Adrenal gland (tissue), 9 donors: ENCODE measurements at regions not wholly inside any gene's neighbourhood (a gene's known extent, or its start where the extent isn't known, plus 50 kb on each side); places are given as distances from the start of the nearest gene placed in this dataset.

ENCODE experiments used
- DNase-seq, 7 donors: peaks; one replicate each; pipeline ENCODE4 v3.0.0-alpha.2; 2019 to 2020
- H3K27ac ChIP-seq, 5 donors: fragments of 200-600 bp; sonication (generic) in 4 of 5; 1 replicate in 3 of 5; 2 replicates in 2 of 5; pipeline versions ENCODE4 v1.5.1 to v1.8.0; 2016 to 2020; ENCODE audit warnings: mild to moderate bottlenecking in 1 of 5
- H3K27me3 ChIP-seq: fragments of 200-600 bp; 2 replicates; pipeline ENCODE4 v1.8.0; 2021
- H3K36me3 ChIP-seq, 2 donors: fragments of 200-600 bp; replicated peaks in 1 of 2; 1 replicate in 1 of 2; 2 replicates in 1 of 2; pipeline versions ENCODE4 v1.5.1 to v1.8.0; 2018 to 2022
- H3K4me1 ChIP-seq, 2 donors: fragments of 200-600 bp; replicated peaks in 1 of 2; 1 replicate in 1 of 2; 2 replicates in 1 of 2; pipeline versions ENCODE4 v1.5.1 to v1.8.0; 2018 to 2021
- H3K4me3 ChIP-seq, 4 donors: fragments of 200-600 bp; sonication (generic) in 3 of 4; one replicate each; pipeline ENCODE4 v1.5.1; 2016 to 2018
- H3K9me3 ChIP-seq, 3 donors: fragments of 200-600 bp; sonication (generic) in 1 of 3; replicated peaks in 1 of 3; 1 replicate in 2 of 3; 2 replicates in 1 of 3; pipeline versions ENCODE4 v1.5.1 to v1.8.0; 2016 to 2021
- CTCF ChIP-seq, 6 experiments: fragments of 450-650 bp in 4 of 6; fragments of 200-600 bp in 2 of 6; sonication (generic) in 1 of 6; IDR thresholded peaks; 1 replicate in 5 of 6; 2 replicates in 1 of 6; pipeline versions ENCODE4 v1.5.1 to v1.8.0; 2016 to 2021; ENCODE audit warnings: antibody characterized with exemption in 6 of 6, mild to moderate bottlenecking in 2 of 6, moderate library complexity in 1 of 6
- POLR2A ChIP-seq, 2 donors: fragments of 450-650 bp; IDR thresholded peaks; one replicate each; pipeline ENCODE4 v1.6.1; 2017; ENCODE audit warnings: antibody characterized with exemption in 2 of 2, mild to moderate bottlenecking in 2 of 2, moderate library complexity in 1 of 2
- WGBS, 4 donors: extraction: QIAGEN DNeasy Blood & Tissue Kit in 2 of 4; methylation state at CpG; one replicate each; pipeline versions ENCODE4 v1.1.5 to v1.1.7; 2013 to 2017; 5-methylcytosine and 5-hydroxymethylcytosine counted together
- intact Hi-C, 2 donors: fragments of 100-400 bp; cut with DNase I; formaldehyde crosslinking; loops; one replicate each; pipeline versions ENCODE4 v1.14.1 to v1.15.0; 2022 to 2023
- donor health status: healthy with polysubstance abuse.
- donor health status: Bipolar disorder and iron deficiency.
- donor health status: DM: yes; HTN: yes; CAD: no.
- donor health status: DM: no; HTN: no; CAD: no.
- donor health status: DM: no; HTN: no; CAD: no.

GRCh38 chr11:127057126-127057525 lies 56.6 kb upstream of the KIRREL3 start:
- WGBS, 4 donors: 77 to 85% (median 82%) methylated on average over 8 of the region's 8 CpGs
- Histone ChIP-seq H3K9me3 (no peaks in the 10 kb centered on the region), H3K36me3 (no peaks in the 10 kb centered on the region), H3K4me1 (no peaks in the 10 kb centered on the region), H3K27me3 (no peaks in the 10 kb centered on the region), H3K27ac (no peak overlapping the region), H3K4me3 (no peak overlapping the region)
- DNase-seq: no peak
- intact Hi-C loops: no loop called here
- no peak for TF ChIP-seq POLR2A (IDR thresholded peaks at IDR 0.05)
- no peak for TF ChIP-seq CTCF (IDR thresholded peaks at IDR 0.05)

GRCh38 chr11:127056338-127056971 lies 55.9 kb upstream of the KIRREL3 start:
- no peaks in the 10 kb centered on the region for H3K9me3 ChIP-seq
- no peak overlapping the region for H3K4me3 ChIP-seq
- H3K4me1 ChIP-seq: no peaks in the 10 kb centered on the region
- H3K27me3 ChIP-seq: no peaks in the 10 kb centered on the region
- H3K27ac ChIP-seq: no peak overlapping the region
- WGBS, 4 donors: 67 to 80% (median 74%) methylated on average over 6 of the region's 6 CpGs
- H3K36me3 ChIP-seq: no peaks in the 10 kb centered on the region
- TF ChIP-seq CTCF (IDR thresholded peaks at IDR 0.05): no peak
- no peak for TF ChIP-seq POLR2A (IDR thresholded peaks at IDR 0.05)
- no peak for DNase-seq
- intact Hi-C loops: no loop called here

GRCh38 chr11:127055236-127055635 lies 54.7 kb upstream of the KIRREL3 start:
- intact Hi-C loops: no loop called here
- no peaks in the 10 kb centered on the region for H3K9me3 ChIP-seq
- H3K36me3 ChIP-seq: no peaks in the 10 kb centered on the region
- no peaks in the 10 kb centered on the region for H3K4me1 ChIP-seq
- H3K27me3 ChIP-seq: no peaks in the 10 kb centered on the region
- WGBS, 4 donors: 60 to 77% (median 71%) methylated on average over 6 of the region's 6 CpGs
- TF ChIP-seq POLR2A (IDR thresholded peaks at IDR 0.05) (no peak), CTCF (IDR thresholded peaks at IDR 0.05) (no peak)
- H3K4me3 ChIP-seq: no peak overlapping the region
- no peak for DNase-seq
- no peak overlapping the region for H3K27ac ChIP-seq

GRCh38 chr11:127054153-127054552 lies 53.6 kb upstream of the KIRREL3 start:
- DNase-seq: no peak
- H3K4me3 ChIP-seq: no peak overlapping the region
- H3K27me3 ChIP-seq: no peaks in the 10 kb centered on the region
- H3K4me1 ChIP-seq: no peaks in the 10 kb centered on the region
- H3K27ac ChIP-seq: no peak overlapping the region
- 63 to 75% (median 69%) methylated on average over 2 of the region's 2 CpGs for WGBS, 4 donors
- intact Hi-C loops: no loop called here
- TF ChIP-seq CTCF (IDR thresholded peaks at IDR 0.05): no peak
- TF ChIP-seq POLR2A (IDR thresholded peaks at IDR 0.05): no peak
- H3K36me3 ChIP-seq: no peaks in the 10 kb centered on the region
- H3K9me3 ChIP-seq: no peaks in the 10 kb centered on the region
